H9 (cell line): ENCODE measurements at regions not wholly inside any gene's neighbourhood (a gene's known extent, or its start where the extent isn't known, plus 50 kb on each side); places are given as distances from the start of the nearest gene placed in this dataset.

Source experiments
- DNase-seq: peaks from one replicate; pipeline ENCODE4 v3.0.0-alpha.2; 2017
- H2AFZ ChIP-seq: one replicate; pipeline ENCODE4 v1.6.1; 2013; ENCODE audit warnings: mild to moderate bottlenecking, low read length, control low read depth, moderate library complexity
- H2AK5ac ChIP-seq: 2 replicates; pipeline ENCODE4 v1.6.1; 2013; ENCODE audit warnings: low read length, control low read depth, mixed read lengths; ENCODE audit not compliant: insufficient read length
- H2BK120ac ChIP-seq: one replicate; pipeline ENCODE4 v1.6.1; 2013; ENCODE audit warnings: low read depth, mild to moderate bottlenecking, low read length, control low read depth, inconsistent platforms; ENCODE audit not compliant: poor library complexity, severe bottlenecking
- H2BK12ac ChIP-seq: 2 replicates; pipeline ENCODE4 v1.6.1; 2013; ENCODE audit warnings: low read length, control low read depth, mixed read lengths, low read depth; ENCODE audit not compliant: insufficient read length
- H2BK15ac ChIP-seq: 2 replicates; pipeline ENCODE4 v1.6.1; 2013; ENCODE audit warnings: low read depth, low read length, control low read depth
- H2BK20ac ChIP-seq: one replicate; pipeline ENCODE4 v1.6.1; 2013; ENCODE audit warnings: low read depth, mild to moderate bottlenecking, low read length, control low read depth, inconsistent platforms; ENCODE audit not compliant: poor library complexity, severe bottlenecking
- H2BK5ac ChIP-seq: 2 replicates; pipeline ENCODE4 v1.6.1; 2013; ENCODE audit warnings: low read length, control low read depth, mixed read lengths; ENCODE audit not compliant: insufficient read length
- H3K14ac ChIP-seq: 2 replicates; pipeline ENCODE4 v1.6.1; 2013; ENCODE audit warnings: low read length, control low read depth; ENCODE audit not compliant: insufficient read depth
- H3K18ac ChIP-seq: 2 replicates; pipeline ENCODE4 v1.6.1; 2013; ENCODE audit warnings: low read depth, mild to moderate bottlenecking, mixed read lengths, low read length, control low read depth; ENCODE audit not compliant: insufficient read length
- H3K23ac ChIP-seq: 2 replicates; pipeline ENCODE4 v1.6.1; 2013; ENCODE audit warnings: low read length, control low read depth, mixed read lengths, low read depth; ENCODE audit not compliant: insufficient read length
- H3K23me2 ChIP-seq: 2 replicates; pipeline ENCODE4 v1.6.1; 2013; ENCODE audit warnings: low read depth, mild to moderate bottlenecking, mixed read lengths, low read length, control low read depth; ENCODE audit not compliant: insufficient read length, poor library complexity, severe bottlenecking
- H3K27ac ChIP-seq: 2 replicates; pipeline ENCODE4 v1.5.1; 2013; ENCODE audit warnings: low read length, control low read depth, mixed read lengths, low read depth; ENCODE audit not compliant: insufficient read length
- H3K27me3 ChIP-seq: 2 replicates; pipeline ENCODE4 v1.6.1; 2013; ENCODE audit warnings: low read length, control low read depth, inconsistent platforms; ENCODE audit not compliant: insufficient read depth
- H3K4ac ChIP-seq: 2 replicates; pipeline ENCODE4 v1.6.1; 2013; ENCODE audit warnings: low read depth, mild to moderate bottlenecking, control low read depth, inconsistent platforms, low read length, moderate library complexity
- H3K4me1 ChIP-seq: 2 replicates; pipeline ENCODE4 v1.6.1; 2013; ENCODE audit warnings: low read length, control low read depth, inconsistent platforms; ENCODE audit not compliant: insufficient read depth
- H3K4me2 ChIP-seq: 2 replicates; pipeline ENCODE4 v1.6.1; 2013; ENCODE audit warnings: low read length, control low read depth, mixed read lengths; ENCODE audit not compliant: insufficient read length, insufficient read depth
- H3K56ac ChIP-seq: 2 replicates; pipeline ENCODE4 v1.6.1; 2013; ENCODE audit warnings: low read depth, mild to moderate bottlenecking, mixed read lengths, low read length, control low read depth; ENCODE audit not compliant: insufficient read length
- H3K79me1 ChIP-seq: 2 replicates; pipeline ENCODE4 v1.6.1; 2013; ENCODE audit warnings: low read depth, mild to moderate bottlenecking, moderate library complexity, low read length, control low read depth, inconsistent platforms; ENCODE audit not compliant: insufficient read depth, poor library complexity, severe bottlenecking
- H3K79me2 ChIP-seq: 2 replicates; pipeline ENCODE4 v1.6.1; 2013; ENCODE audit warnings: low read length, control low read depth, inconsistent platforms; ENCODE audit not compliant: insufficient read depth
- H3K9ac ChIP-seq: 2 replicates; pipeline ENCODE4 v1.6.1; 2013; ENCODE audit warnings: low read length, control low read depth, mixed read lengths; ENCODE audit not compliant: insufficient read length; ENCODE audit errors: extremely low read depth
- H3K9me3 ChIP-seq: one replicate; pipeline ENCODE4 v1.6.1; 2013; ENCODE audit warnings: low read depth, low read length, inconsistent platforms; ENCODE audit not compliant: control insufficient read depth
- H3T11ph ChIP-seq: one replicate; pipeline ENCODE4 v1.6.1; 2013; ENCODE audit warnings: mild to moderate bottlenecking, low read length, control low read depth, inconsistent platforms
- H4K20me1 ChIP-seq: one replicate; pipeline ENCODE4 v1.6.1; 2013; ENCODE audit not compliant: control insufficient read depth, insufficient read length, insufficient read depth
- H4K5ac ChIP-seq: 2 replicates; pipeline ENCODE4 v1.6.1; 2013; ENCODE audit warnings: low read depth, mild to moderate bottlenecking, mixed read lengths, low read length, control low read depth; ENCODE audit not compliant: insufficient read length
- H4K8ac ChIP-seq: replicated peaks from 2 replicates; pipeline ENCODE4 v1.6.1; 2013; ENCODE audit warnings: low read length, control low read depth, mixed read lengths, low read depth; ENCODE audit not compliant: insufficient read length
- H4K91ac ChIP-seq: 2 replicates; pipeline ENCODE4 v1.6.1; 2013; ENCODE audit warnings: low read depth, mild to moderate bottlenecking, moderate library complexity, mixed read lengths, low read length, control low read depth; ENCODE audit not compliant: insufficient read length
- H3K27ac Mint-ChIP-seq, 3 experiments: 2 replicates in 2 of 3; 3 replicates in 1 of 3; pipeline ENCODE4 v1.8.0; 2020 to 2021; ENCODE audit warnings: mixed read lengths in 3 of 3, mild to moderate bottlenecking in 1 of 3, moderate library complexity in 1 of 3
- H3K27me3 Mint-ChIP-seq: 2 replicates; pipeline ENCODE4 v1.8.0; 2021; ENCODE audit warnings: low read depth, mild to moderate bottlenecking, moderate library complexity, mixed read lengths
- H3K36me3 Mint-ChIP-seq, 3 experiments: 2 replicates in 2 of 3; 3 replicates in 1 of 3; pipeline ENCODE4 v1.8.0; 2020 to 2021; ENCODE audit warnings: low read depth in 3 of 3, mixed read lengths in 3 of 3; ENCODE audit not compliant: insufficient read depth in 1 of 3
- H3K4me1 Mint-ChIP-seq, 2 experiments: 2 replicates each; pipeline ENCODE4 v1.8.0; 2020; ENCODE audit warnings: mixed read lengths in 2 of 2
- H3K4me3 Mint-ChIP-seq, 2 experiments: 2 replicates in 1 of 2; 3 replicates in 1 of 2; pipeline ENCODE4 v1.8.0; 2020 to 2021; ENCODE audit warnings: mild to moderate bottlenecking in 2 of 2, mixed read lengths in 2 of 2, moderate library complexity in 1 of 2
- H3K9me3 Mint-ChIP-seq, 2 experiments: 2 replicates in 1 of 2; 3 replicates in 1 of 2; pipeline ENCODE4 v1.8.0; 2020; ENCODE audit warnings: mild to moderate bottlenecking in 2 of 2, mixed read lengths in 2 of 2, moderate library complexity in 1 of 2
- CTCF ChIP-seq: fragments of 200-600 bp; sonication (generic); conservative IDR thresholded peaks from 3 replicates; pipeline ENCODE4 v1.8.0; 2021; ENCODE audit warnings: antibody characterized with exemption, mild to moderate bottlenecking
- WGBS: extraction: QIAGEN DNeasy Blood & Tissue Kit; methylation state at CpG from one replicate; pipeline ENCODE4 v1.1.7; 2013; ENCODE audit warnings: missing lambda C conversion rate, low lambda C conversion rate, mixed read lengths; ENCODE audit not compliant: insufficient read length; ENCODE audit errors: extremely low coverage; 5-methylcytosine and 5-hydroxymethylcytosine counted together

- Histone ChIP-seq H3K18ac (no peak overlapping the region), H2BK15ac (no peak overlapping the region), H3K56ac (no peak overlapping the region), H4K8ac (no peak overlapping the region), H3K79me1 (no peaks in the 10 kb centered on the region), H3K4ac (no peak overlapping the region), H2AK5ac (no peak overlapping the region), H3K23me2 (peaks cover 3% of the 10 kb centered on the region), H2BK20ac (no peak overlapping the region), H3K9ac (no peak overlapping the region), H3K4me2 (no peak overlapping the region), H2BK5ac (no peak overlapping the region), H3K79me2 (no peaks in the 10 kb centered on the region), H2AFZ (no peak overlapping the region), H4K5ac (no peak overlapping the region), H3K23ac (no peak overlapping the region), H3K9me3 (no peaks in the 10 kb centered on the region), H2BK12ac (no peak overlapping the region), H3K4me1 (peaks cover 14% of the 10 kb centered on the region), H3K14ac (no peak overlapping the region), H4K20me1 (no peaks in the 10 kb centered on the region), H2BK120ac (no peak overlapping the region), H3T11ph (no peak overlapping the region), H4K91ac (no peak overlapping the region), H3K27me3 (no peaks in the 10 kb centered on the region), H3K27ac (no peak overlapping the region)
- DNase-seq, result no peak
- no peak for TF ChIP-seq CTCF
- Mint-ChIP-seq H3K27ac (no peak overlapping the region), H3K4me3 (no peak overlapping the region), H3K4me1 (peaks cover 35 to 36% of the 10 kb centered on the region in 2 experiments), H3K27me3 (no peaks in the 10 kb centered on the region), H3K36me3 (no peaks in the 10 kb centered on the region; a peak in 2 of 7 replicates), H3K9me3 (no peaks in the 10 kb centered on the region)
- no CpG with 5 or more reads among the region's 8 CpGs for WGBS
Observed at GRCh38 chr5:167309941-167310517, 981.4 kb upstream of the WWC1 start.
